ENCODE measurements at regions not wholly inside any gene's neighbourhood (a gene's known extent, or its start where the extent isn't known, plus 50 kb on each side); places are given as distances from the start of the nearest gene placed in this dataset.

GRCh38 chr15:87433871-87434270 lies 822.7 kb downstream of the NTRK3 start:
- no peak for TF ChIP-seq SIN3A (IDR thresholded peaks at IDR 0.05; ENCODE audit: borderline replicate concordance, insufficient read depth, low read depth, low read length)
- no TSS peak for BruUV-seq (replicated peaks)
- H3K27me3 ChIP-seq (ENCODE audit: control insufficient read depth, insufficient read depth, low read length), result no peaks in the 10 kb centered on the region
- H3K9me3 ChIP-seq (ENCODE audit: control insufficient read depth, insufficient read depth, low read depth, low read length), result no peaks in the 10 kb centered on the region; the same call in 1 of the 2 replicates
- in situ Hi-C loops (cut with HindIII; ENCODE audit: low pct_unique_long_range_greater_than_20kb, low sequenced_read_pairs) (no loop called here), intact Hi-C loops (cut with micrococcal nuclease; ENCODE audit: unreplicated experiment) (no loop called here)
- CTCF ChIA-PET, result no interaction called here
- DNase-seq (ENCODE audit: low read depth, low spot score), result no peak
- ATAC-seq, result no peak
- POLR2A ChIA-PET, result no interaction called here
- H3K27ac ChIP-seq (ENCODE audit: low read length), result no peak overlapping the region
- no peak overlapping the region for H3K4me3 ChIP-seq (ENCODE audit: low read depth in 2 of 2, low read length in 2 of 2)
- H3K36me3 ChIP-seq (ENCODE audit: control insufficient read depth, insufficient read depth, low read length), result no peaks in the 10 kb centered on the region
- no peaks in the 10 kb centered on the region for H3K4me1 ChIP-seq (ENCODE audit: control insufficient read depth, insufficient read depth, low read length)

- H3K27ac ChIP-seq (ENCODE audit: low read length), result no peak overlapping the region
- DNase-seq (ENCODE audit: low read depth, low spot score) (no peak), ATAC-seq (no peak)
- intact Hi-C loops (cut with micrococcal nuclease; ENCODE audit: unreplicated experiment), result no loop called here
- H3K4me1 ChIP-seq (ENCODE audit: control insufficient read depth, insufficient read depth, low read length), result no peaks in the 10 kb centered on the region
- no peaks in the 10 kb centered on the region for H3K27me3 ChIP-seq (ENCODE audit: control insufficient read depth, insufficient read depth, low read length)
- in situ Hi-C loops (cut with HindIII; ENCODE audit: low pct_unique_long_range_greater_than_20kb, low sequenced_read_pairs), result no loop called here
- POLR2A ChIA-PET, result no interaction called here
- no peaks in the 10 kb centered on the region for H3K36me3 ChIP-seq (ENCODE audit: control insufficient read depth, insufficient read depth, low read length)
- no peak overlapping the region for H3K4me3 ChIP-seq (ENCODE audit: low read depth in 2 of 2, low read length in 2 of 2)
- no peaks in the 10 kb centered on the region for H3K9me3 ChIP-seq (ENCODE audit: control insufficient read depth, insufficient read depth, low read depth, low read length)
- CTCF ChIA-PET, result interaction anchor here (0.5 kb wide), 1 partner anchor 45 kb away, joined by 3 read pairs; no protein-coding TSS in a partner anchor
- TF ChIP-seq TCF7L2 (IDR thresholded peaks at IDR 0.05; ENCODE audit: low read depth, low read length) (no peak), REST (IDR thresholded peaks at IDR 0.05; ENCODE audit: insufficient read depth in 1 of 2, low read depth in 2 of 2, low read length in 1 of 2) (no peak), SIN3A (IDR thresholded peaks at IDR 0.05; ENCODE audit: borderline replicate concordance, insufficient read depth, low read depth, low read length) (no peak), CTCF (IDR thresholded peaks at IDR 0.05) (no peak)
- no TSS peak for BruUV-seq (replicated peaks)
Measured at GRCh38 chr15:87429754-87430153, 826.8 kb downstream of the NTRK3 start.

- no peaks in the 10 kb centered on the region for H3K27me3 ChIP-seq (ENCODE audit: control insufficient read depth, insufficient read depth, low read length)
- H3K4me1 ChIP-seq (ENCODE audit: control insufficient read depth, insufficient read depth, low read length), result no peaks in the 10 kb centered on the region
- no peak for DNase-seq (ENCODE audit: low read depth, low spot score)
- no peaks in the 10 kb centered on the region for H3K36me3 ChIP-seq (ENCODE audit: control insufficient read depth, insufficient read depth, low read length)
- H3K9me3 ChIP-seq (ENCODE audit: control insufficient read depth, insufficient read depth, low read depth, low read length), result no peaks in the 10 kb centered on the region
- no peak overlapping the region for H3K27ac ChIP-seq (ENCODE audit: low read length)
- in situ Hi-C loops (cut with HindIII; ENCODE audit: low pct_unique_long_range_greater_than_20kb, low sequenced_read_pairs) (no loop called here), intact Hi-C loops (cut with micrococcal nuclease; ENCODE audit: unreplicated experiment) (no loop called here)
- BruUV-seq (replicated peaks), result no TSS peak
- TF ChIP-seq SIN3A (IDR thresholded peaks at IDR 0.05; ENCODE audit: borderline replicate concordance, insufficient read depth, low read depth, low read length), result no peak
- TF ChIP-seq TCF7L2 (IDR thresholded peaks at IDR 0.05; ENCODE audit: low read depth, low read length), result no peak
- TF ChIP-seq REST (IDR thresholded peaks at IDR 0.05; ENCODE audit: insufficient read depth in 1 of 2, low read depth in 2 of 2, low read length in 1 of 2), result no peak
- no peak for TF ChIP-seq CTCF (IDR thresholded peaks at IDR 0.05)
- no peak for TF ChIP-seq POLR2AphosphoS5 (IDR thresholded peaks at IDR 0.05; ENCODE audit: low read depth, low read length)
- H3K4me3 ChIP-seq (ENCODE audit: low read depth in 2 of 2, low read length in 2 of 2), result no peak overlapping the region
- no peak for ATAC-seq
- CTCF ChIA-PET, result no interaction called here
- POLR2A ChIA-PET, result no interaction called here
Measured at GRCh38 chr15:87420017-87420416, 836.5 kb downstream of the NTRK3 start.
